NT2/D1 (cell line): ENCODE measurements at regions not wholly inside any gene's neighbourhood (a gene's known extent, or its start where the extent isn't known, plus 50 kb on each side); places are given as distances from the start of the nearest gene placed in this dataset.
"Not testable (repeated sequence)": the region's sequence is repeated elsewhere in the genome, so short reads cannot be mapped to it uniquely, and the experiment has no call there.

Experiments
- YY1 ChIP-seq: IDR thresholded peaks from 2 replicates; pipeline ENCODE4 v1.6.1; 2011; ENCODE audit not compliant: insufficient read length, insufficient read depth
- ZNF274 ChIP-seq: IDR thresholded peaks from 2 replicates; pipeline ENCODE4 v1.6.1; 2011; ENCODE audit warnings: mild to moderate bottlenecking, low read depth, low read length

DNA sequence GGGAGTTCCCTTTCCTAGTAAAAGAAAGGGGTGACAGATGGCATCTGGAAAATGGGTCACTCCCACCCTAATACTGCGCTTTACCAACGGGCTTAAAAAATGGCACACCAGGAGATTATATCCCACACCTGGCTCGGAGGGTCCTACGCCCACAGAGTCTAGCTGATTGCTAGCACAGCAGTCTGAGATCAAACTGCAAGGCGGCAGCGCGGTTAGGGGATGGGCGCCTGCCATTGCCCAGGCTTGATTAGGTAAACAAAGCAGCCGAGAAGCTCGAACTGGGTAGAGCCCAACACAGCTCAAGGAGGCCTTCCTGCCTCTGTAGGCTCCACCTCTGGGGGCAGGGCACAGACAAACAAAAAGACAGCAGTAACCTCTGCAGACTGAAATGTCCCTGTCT, 1097.8 kb upstream of the CNTN5 start:
- TF ChIP-seq ZNF274, YY1: not testable (repeated sequence)
